A549 (cell line): ENCODE measurements at regions not wholly inside any gene's neighbourhood (a gene's known extent, or its start where the extent isn't known, plus 50 kb on each side); places are given as distances from the start of the nearest gene placed in this dataset.

Source experiments
- CTCF ChIP-seq: fragments of >200 bp; sonication (Bioruptor Twin); formaldehyde crosslinking; IDR thresholded peaks from 3 replicates; pipeline ENCODE4 v1.5.1; 2016
- GATA3 ChIP-seq: IDR thresholded peaks from 2 replicates; pipeline ENCODE4 v1.6.1; 2012; ENCODE audit warnings: borderline replicate concordance
- HMGXB4 ChIP-seq: fragments of 250-450 bp; sonication (Bioruptor Pico); IDR thresholded peaks from 2 replicates; pipeline ENCODE4 v1.5.0; 2021; ENCODE audit warnings: mild to moderate bottlenecking, moderate library complexity, borderline replicate concordance
- PBX3 ChIP-seq: IDR thresholded peaks from 2 replicates; pipeline ENCODE4 v1.6.1; 2012
- POLR2A ChIP-seq: IDR thresholded peaks from 2 replicates; pipeline ENCODE4 v1.6.1; 2012; ENCODE audit warnings: mild to moderate bottlenecking, low read length
- RAD21 ChIP-seq, 2 experiments: fragments of >200 bp in 1 of 2; sonication (Bioruptor Twin) in 1 of 2; formaldehyde crosslinking in 1 of 2; IDR thresholded peaks in 1 of 2; conservative IDR thresholded peaks in 1 of 2; 2 replicates in 1 of 2; 3 replicates in 1 of 2; pipeline ENCODE4 v1.6.1; 2012 to 2018; ENCODE audit warnings: inconsistent platforms in 1 of 2
- REST ChIP-seq: fragments of 200-600 bp; sonication (generic); IDR thresholded peaks from 2 replicates; pipeline ENCODE4 v1.6.1; 2016; ENCODE audit warnings: antibody characterized with exemption, mild to moderate bottlenecking, moderate library complexity
- SMC3 ChIP-seq: fragments of >200 bp; sonication (Bioruptor Twin); formaldehyde crosslinking; IDR thresholded peaks from 3 replicates; pipeline ENCODE4 v1.6.1; 2018; ENCODE audit warnings: inconsistent platforms
- ZFP36 ChIP-seq: fragments of 450-650 bp; IDR thresholded peaks from 2 replicates; pipeline ENCODE4 v1.6.1; 2014; ENCODE audit warnings: borderline replicate concordance; ENCODE audit not compliant: partially characterized antibody

GRCh38 chr22:48104766-48105165 lies 1342.3 kb downstream of the TBC1D22A start:
- TF ChIP-seq CTCF, result no peak
- TF ChIP-seq SMC3, result no peak
- no peak for TF ChIP-seq POLR2A
- TF ChIP-seq ZFP36, result no peak
- TF ChIP-seq REST, result no peak
- TF ChIP-seq GATA3, result no peak
- TF ChIP-seq RAD21 (conservative IDR thresholded peaks at IDR 0.05 in 1 of 2, IDR thresholded peaks at IDR 0.05 in 1 of 2), result no peak
- no peak for TF ChIP-seq HMGXB4
- TF ChIP-seq PBX3, result no peak
